ENCODE measurements at regions not wholly inside any gene's neighbourhood (a gene's known extent, or its start where the extent isn't known, plus 50 kb on each side); places are given as distances from the start of the nearest gene placed in this dataset.

GRCh38 chr6:63492476-63492875 lies 79.8 kb upstream of the LOC128125822 start:
- H3K9me3 Mint-ChIP-seq = no peaks in the 10 kb centered on the region
- Histone ChIP-seq H3K9me3 (ENCODE audit: control insufficient read depth in 2 of 2, low read length in 2 of 2) (no peaks in the 10 kb centered on the region), H3K4me1 (ENCODE audit: control insufficient read depth, insufficient read depth, low read length, poor library complexity, severe bottlenecking) (no peaks in the 10 kb centered on the region), H3K4me3 (ENCODE audit: low read depth, low read length) (no peak overlapping the region), H3K36me3 (ENCODE audit: control insufficient read depth, insufficient read depth, low read length) (no peaks in the 10 kb centered on the region), H3K27ac (ENCODE audit: insufficient read depth, low read length, poor library complexity, severe bottlenecking) (no peak overlapping the region), H3K27me3 (ENCODE audit: control insufficient read depth, insufficient read depth, low read length) (no peaks in the 10 kb centered on the region)
- no peak for ATAC-seq (ENCODE audit: low read depth in 2 of 2)
- no peak overlapping the region for H3K4me3 Mint-ChIP-seq
- no peaks in the 10 kb centered on the region for H3K36me3 Mint-ChIP-seq
- no peak overlapping the region for H3K27ac Mint-ChIP-seq
- H3K4me1 Mint-ChIP-seq = no peaks in the 10 kb centered on the region
- H3K27me3 Mint-ChIP-seq = peaks cover 4% of the 10 kb centered on the region
- no peak for DNase-seq

GRCh38 chr6:63493557-63493956 lies 78.7 kb upstream of the LOC128125822 start:
- Histone ChIP-seq H3K36me3 (ENCODE audit: control insufficient read depth, insufficient read depth, low read length) (no peaks in the 10 kb centered on the region), H3K27ac (ENCODE audit: insufficient read depth, low read length, poor library complexity, severe bottlenecking) (no peak overlapping the region), H3K9me3 (ENCODE audit: control insufficient read depth in 2 of 2, low read length in 2 of 2) (no peaks in the 10 kb centered on the region), H3K27me3 (ENCODE audit: control insufficient read depth, insufficient read depth, low read length) (no peaks in the 10 kb centered on the region), H3K4me1 (ENCODE audit: control insufficient read depth, insufficient read depth, low read length, poor library complexity, severe bottlenecking) (no peaks in the 10 kb centered on the region), H3K4me3 (ENCODE audit: low read depth, low read length) (no peak overlapping the region)
- Mint-ChIP-seq H3K9me3 (no peaks in the 10 kb centered on the region), H3K4me1 (no peaks in the 10 kb centered on the region), H3K4me3 (no peak overlapping the region), H3K36me3 (no peaks in the 10 kb centered on the region), H3K27ac (no peak overlapping the region), H3K27me3 (peaks cover 4% of the 10 kb centered on the region)
- DNase-seq (no peak), ATAC-seq (ENCODE audit: low read depth in 2 of 2) (no peak)

GRCh38 chr6:63496361-63496804 lies 75.9 kb upstream of the LOC128125822 start:
- no peak for DNase-seq
- Mint-ChIP-seq H3K4me3 (no peak overlapping the region), H3K4me1 (no peaks in the 10 kb centered on the region), H3K27ac (no peak overlapping the region), H3K27me3 (peaks cover 4% of the 10 kb centered on the region), H3K36me3 (no peaks in the 10 kb centered on the region), H3K9me3 (no peaks in the 10 kb centered on the region)
- H3K4me3 ChIP-seq (ENCODE audit: low read depth, low read length) = no peak overlapping the region
- H3K4me1 ChIP-seq (ENCODE audit: control insufficient read depth, insufficient read depth, low read length, poor library complexity, severe bottlenecking) = no peaks in the 10 kb centered on the region
- ATAC-seq (ENCODE audit: low read depth in 2 of 2) = no peak
- H3K27me3 ChIP-seq (ENCODE audit: control insufficient read depth, insufficient read depth, low read length) = peaks cover 3% of the 10 kb centered on the region
- no peaks in the 10 kb centered on the region for H3K9me3 ChIP-seq (ENCODE audit: control insufficient read depth in 2 of 2, low read length in 2 of 2)
- no peak overlapping the region for H3K27ac ChIP-seq (ENCODE audit: insufficient read depth, low read length, poor library complexity, severe bottlenecking)
- no peaks in the 10 kb centered on the region for H3K36me3 ChIP-seq (ENCODE audit: control insufficient read depth, insufficient read depth, low read length)

GRCh38 chr6:63502156-63502555 lies 70.1 kb upstream of the LOC128125822 start:
- Histone ChIP-seq H3K4me3 (ENCODE audit: low read depth, low read length) (no peak overlapping the region), H3K9me3 (ENCODE audit: control insufficient read depth in 2 of 2, low read length in 2 of 2) (no peaks in the 10 kb centered on the region), H3K27me3 (ENCODE audit: control insufficient read depth, insufficient read depth, low read length) (peaks cover 3% of the 10 kb centered on the region), H3K36me3 (ENCODE audit: control insufficient read depth, insufficient read depth, low read length) (no peaks in the 10 kb centered on the region), H3K4me1 (ENCODE audit: control insufficient read depth, insufficient read depth, low read length, poor library complexity, severe bottlenecking) (no peaks in the 10 kb centered on the region), H3K27ac (ENCODE audit: insufficient read depth, low read length, poor library complexity, severe bottlenecking) (no peak overlapping the region)
- ATAC-seq (ENCODE audit: low read depth in 2 of 2) (no peak), DNase-seq (no peak)
- H3K4me3 Mint-ChIP-seq = no peak overlapping the region
- H3K9me3 Mint-ChIP-seq = no peaks in the 10 kb centered on the region
- H3K27me3 Mint-ChIP-seq = no peaks in the 10 kb centered on the region
- no peaks in the 10 kb centered on the region for H3K4me1 Mint-ChIP-seq
- no peaks in the 10 kb centered on the region for H3K36me3 Mint-ChIP-seq
- H3K27ac Mint-ChIP-seq = no peak overlapping the region

GRCh38 chr6:63503199-63503598 lies 69.1 kb upstream of the LOC128125822 start:
- no peak overlapping the region for H3K4me3 Mint-ChIP-seq
- H3K27me3 ChIP-seq (ENCODE audit: control insufficient read depth, insufficient read depth, low read length) = peaks cover 3% of the 10 kb centered on the region
- H3K4me1 Mint-ChIP-seq = no peaks in the 10 kb centered on the region
- H3K4me1 ChIP-seq (ENCODE audit: control insufficient read depth, insufficient read depth, low read length, poor library complexity, severe bottlenecking) = no peaks in the 10 kb centered on the region
- no peak overlapping the region for H3K4me3 ChIP-seq (ENCODE audit: low read depth, low read length)
- no peaks in the 10 kb centered on the region for H3K36me3 ChIP-seq (ENCODE audit: control insufficient read depth, insufficient read depth, low read length)
- H3K27me3 Mint-ChIP-seq = no peaks in the 10 kb centered on the region
- no peak overlapping the region for H3K27ac ChIP-seq (ENCODE audit: insufficient read depth, low read length, poor library complexity, severe bottlenecking)
- H3K27ac Mint-ChIP-seq = no peak overlapping the region
- ATAC-seq (ENCODE audit: low read depth in 2 of 2) = no peak
- H3K36me3 Mint-ChIP-seq = no peaks in the 10 kb centered on the region
- no peaks in the 10 kb centered on the region for H3K9me3 ChIP-seq (ENCODE audit: control insufficient read depth in 2 of 2, low read length in 2 of 2)
- H3K9me3 Mint-ChIP-seq = no peaks in the 10 kb centered on the region
- no peak for DNase-seq

- Mint-ChIP-seq H3K36me3 (no peaks in the 10 kb centered on the region), H3K9me3 (no peaks in the 10 kb centered on the region), H3K27ac (no peak overlapping the region), H3K27me3 (no peaks in the 10 kb centered on the region), H3K4me3 (no peak overlapping the region), H3K4me1 (no peaks in the 10 kb centered on the region)
- H3K9me3 ChIP-seq (ENCODE audit: control insufficient read depth in 2 of 2, low read length in 2 of 2) = no peaks in the 10 kb centered on the region
- no peak overlapping the region for H3K4me3 ChIP-seq (ENCODE audit: low read depth, low read length)
- H3K27ac ChIP-seq (ENCODE audit: insufficient read depth, low read length, poor library complexity, severe bottlenecking) = no peak overlapping the region
- H3K36me3 ChIP-seq (ENCODE audit: control insufficient read depth, insufficient read depth, low read length) = no peaks in the 10 kb centered on the region
- no peaks in the 10 kb centered on the region for H3K4me1 ChIP-seq (ENCODE audit: control insufficient read depth, insufficient read depth, low read length, poor library complexity, severe bottlenecking)
- H3K27me3 ChIP-seq (ENCODE audit: control insufficient read depth, insufficient read depth, low read length) = peaks cover under 1% of the 10 kb centered on the region
- DNase-seq = no peak
- no peak for ATAC-seq (ENCODE audit: low read depth in 2 of 2)
Measured at GRCh38 chr6:63504777-63505384, 67.4 kb upstream of the LOC128125822 start.

- no peaks in the 10 kb centered on the region for H3K36me3 ChIP-seq (ENCODE audit: control insufficient read depth, insufficient read depth, low read length)
- no peak overlapping the region for H3K4me3 ChIP-seq (ENCODE audit: low read depth, low read length)
- ATAC-seq (ENCODE audit: low read depth in 2 of 2) (no peak), DNase-seq (peak in 1 of 3 donors; percentile 27)
- H3K27me3 ChIP-seq (ENCODE audit: control insufficient read depth, insufficient read depth, low read length) = no peaks in the 10 kb centered on the region
- Mint-ChIP-seq H3K4me3 (no peak overlapping the region), H3K4me1 (no peaks in the 10 kb centered on the region), H3K9me3 (no peaks in the 10 kb centered on the region), H3K36me3 (no peaks in the 10 kb centered on the region), H3K27ac (no peak overlapping the region), H3K27me3 (no peaks in the 10 kb centered on the region)
- no peaks in the 10 kb centered on the region for H3K4me1 ChIP-seq (ENCODE audit: control insufficient read depth, insufficient read depth, low read length, poor library complexity, severe bottlenecking)
- no peaks in the 10 kb centered on the region for H3K9me3 ChIP-seq (ENCODE audit: control insufficient read depth in 2 of 2, low read length in 2 of 2)
- H3K27ac ChIP-seq (ENCODE audit: insufficient read depth, low read length, poor library complexity, severe bottlenecking) = no peak overlapping the region
Measured at GRCh38 chr6:63507096-63507495, 65.2 kb upstream of the LOC128125822 start.

GRCh38 chr6:63509652-63510352 lies 62.5 kb upstream of the LOC128125822 start:
- Mint-ChIP-seq H3K36me3 (no peaks in the 10 kb centered on the region), H3K4me3 (no peak overlapping the region), H3K27ac (no peak overlapping the region), H3K4me1 (no peaks in the 10 kb centered on the region), H3K9me3 (no peaks in the 10 kb centered on the region), H3K27me3 (no peaks in the 10 kb centered on the region)
- H3K4me1 ChIP-seq (ENCODE audit: control insufficient read depth, insufficient read depth, low read length, poor library complexity, severe bottlenecking) = no peaks in the 10 kb centered on the region
- no peak overlapping the region for H3K4me3 ChIP-seq (ENCODE audit: low read depth, low read length)
- no peak overlapping the region for H3K27ac ChIP-seq (ENCODE audit: insufficient read depth, low read length, poor library complexity, severe bottlenecking)
- H3K36me3 ChIP-seq (ENCODE audit: control insufficient read depth, insufficient read depth, low read length) = no peaks in the 10 kb centered on the region
- H3K27me3 ChIP-seq (ENCODE audit: control insufficient read depth, insufficient read depth, low read length) = no peaks in the 10 kb centered on the region
- ATAC-seq (ENCODE audit: low read depth in 2 of 2) = no peak
- no peaks in the 10 kb centered on the region for H3K9me3 ChIP-seq (ENCODE audit: control insufficient read depth in 2 of 2, low read length in 2 of 2)
- no peak for DNase-seq
